ENCODE measurements at regions not wholly inside any gene's neighbourhood (a gene's known extent, or its start where the extent isn't known, plus 50 kb on each side); places are given as distances from the start of the nearest gene placed in this dataset.
A peak's percentile ranks its signal among the peaks of the same experiment; 100 is the strongest.

DNA sequence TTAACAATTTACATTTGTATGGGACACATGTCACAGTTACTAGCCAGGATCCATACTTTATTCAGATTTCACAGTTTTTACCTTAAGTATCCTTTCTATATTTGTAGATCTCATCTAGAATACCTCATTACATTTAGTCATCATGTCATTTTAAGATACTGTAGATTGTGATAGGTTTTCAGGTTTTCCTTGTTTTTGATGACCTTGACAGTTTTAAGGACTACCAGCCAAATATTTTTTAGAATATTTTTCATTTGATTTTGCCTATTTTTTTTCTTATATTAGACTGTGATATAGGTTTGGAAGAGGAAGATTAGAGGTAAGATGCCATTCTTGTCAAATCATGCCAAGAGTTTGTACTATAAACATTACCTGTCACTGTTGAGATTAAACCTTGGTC, 460.3 kb downstream of the ANKRD7 start:
- in situ Hi-C loops (cut with MboI; ENCODE audit: low pct_unique_long_range_greater_than_20kb in 2 of 9, low sequenced_read_pairs in 9 of 9, unreplicated experiment in 9 of 9) = no loop called here
- Histone ChIP-seq H3K4me1 (replicated peaks in 1 of 2) (peaks cover 0 to 6% of the 10 kb centered on the region in 2 donors), H3K4me3 (no peak overlapping the region), H3K27ac (no peak overlapping the region)
- no peak for ATAC-seq (replicated peaks in 6 of 8)

DNA sequence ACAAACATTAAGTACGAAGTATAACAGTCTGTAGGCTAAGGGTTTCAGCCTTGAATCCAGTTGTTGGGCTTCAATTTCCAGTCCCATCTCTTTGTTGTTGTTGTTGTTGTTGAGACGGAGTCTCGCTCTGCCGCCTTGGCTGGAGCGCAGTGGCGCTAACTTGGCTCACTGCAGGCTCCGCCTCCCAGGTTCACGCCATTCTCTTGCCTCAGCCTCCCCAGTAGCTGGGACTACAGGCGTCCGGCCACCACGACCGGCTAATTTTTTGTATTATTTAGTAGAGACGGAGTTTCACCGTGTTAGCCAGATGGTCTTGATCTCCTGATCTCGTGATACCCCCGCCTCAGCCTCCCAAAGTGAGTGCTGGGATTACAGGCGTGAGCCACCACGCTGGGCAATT, 464.9 kb downstream of the ANKRD7 start:
- WGBS, 10 experiments = 12 to 100% (median 91%) methylated on average over 3 to 10 of the region's 18 CpGs; no CpG with 5 or more reads in 3 of the 10 experiments

DNA sequence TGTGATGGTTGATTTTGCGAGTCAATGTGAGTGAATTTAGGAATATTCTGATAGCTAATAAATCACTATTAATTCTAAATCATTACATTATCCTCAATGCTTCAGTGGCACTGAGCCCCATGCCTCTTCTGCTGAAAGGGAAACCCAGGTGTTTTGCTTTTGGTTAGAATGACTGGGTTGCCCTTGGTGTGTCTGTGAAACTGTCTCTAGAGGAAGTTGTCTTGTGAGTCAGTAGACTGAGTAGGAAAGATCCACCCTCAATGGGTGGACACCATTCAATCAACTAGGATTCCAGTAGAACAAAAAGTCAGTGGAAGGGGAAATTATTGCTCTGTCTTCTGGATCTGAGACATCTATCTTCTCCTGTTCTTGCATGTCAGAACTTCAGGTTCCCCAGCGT, 472.4 kb downstream of the ANKRD7 start:
- in situ Hi-C loops (cut with MboI; ENCODE audit: low pct_unique_long_range_greater_than_20kb in 2 of 9, low sequenced_read_pairs in 9 of 9, unreplicated experiment in 9 of 9) = no loop called here
- WGBS, 10 experiments = 0 to 100% (median 91%) methylated on average over 1 to 2 of the region's 2 CpGs; no CpG with 5 or more reads in 2 of the 10 experiments
- H3K4me3 ChIP-seq = no peak overlapping the region
- no peaks in the 10 kb centered on the region for H3K4me1 ChIP-seq (replicated peaks in 1 of 2)
- no peak for ATAC-seq (replicated peaks in 6 of 8)
- H3K27ac ChIP-seq = no peak overlapping the region

More for the DNA sequence above, 464.9 kb downstream of the ANKRD7 start:
- Histone ChIP-seq H3K4me3 (no peak overlapping the region), H3K4me1 (replicated peaks in 1 of 2) (peaks cover 0 to 6% of the 10 kb centered on the region in 2 donors), H3K27ac (no peak overlapping the region)
- ATAC-seq (replicated peaks in 6 of 8) = no peak
- in situ Hi-C loops (cut with MboI; ENCODE audit: low pct_unique_long_range_greater_than_20kb in 2 of 9, low sequenced_read_pairs in 9 of 9, unreplicated experiment in 9 of 9) = no loop called here

DNA sequence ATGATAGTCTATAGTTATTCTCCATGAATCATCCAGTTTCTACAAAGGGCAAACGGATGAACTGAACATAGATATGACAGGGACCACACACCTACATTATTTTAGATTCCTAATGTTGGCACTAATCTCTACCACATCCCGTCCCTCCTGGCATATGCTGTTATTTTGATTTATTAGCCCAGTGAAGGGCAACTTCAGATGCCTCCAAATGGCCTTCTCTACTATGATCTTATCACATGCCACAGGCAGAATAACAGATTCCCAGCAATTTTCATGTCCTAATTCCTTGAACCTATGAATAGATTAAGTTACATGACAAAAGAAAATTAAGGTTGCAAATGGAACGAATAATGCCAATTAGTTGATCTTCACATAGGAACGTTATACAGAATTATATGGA, 474.7 kb downstream of the ANKRD7 start:
- Histone ChIP-seq H3K4me3 (no peak overlapping the region), H3K27ac (no peak overlapping the region), H3K4me1 (replicated peaks in 1 of 2) (no peaks in the 10 kb centered on the region)
- ATAC-seq (replicated peaks in 6 of 8) = no peak
- in situ Hi-C loops (cut with MboI; ENCODE audit: low pct_unique_long_range_greater_than_20kb in 2 of 9, low sequenced_read_pairs in 9 of 9, unreplicated experiment in 9 of 9) = no loop called here
- 3 to 88% (median 67%) methylated on average over 1 to 4 of the region's 4 CpGs for WGBS, 10 experiments

DNA sequence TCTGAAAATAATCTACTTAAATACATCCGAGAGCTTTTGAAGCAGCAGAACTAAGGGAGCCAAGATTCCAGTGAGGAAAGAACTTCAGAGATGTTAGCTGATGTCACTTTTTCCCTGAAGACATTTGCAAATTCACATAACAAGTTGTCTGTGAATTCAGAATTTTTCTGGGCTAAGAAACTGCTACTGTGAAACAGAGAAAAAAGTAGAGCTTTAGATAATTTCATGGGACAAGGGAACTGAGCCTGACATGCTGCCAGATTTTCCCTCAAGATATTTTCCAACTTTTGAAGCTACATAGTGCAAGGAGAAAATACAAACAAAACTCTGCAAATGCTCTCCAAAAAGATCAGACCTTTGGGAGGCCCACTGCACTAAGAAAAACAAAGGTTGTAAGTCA, 484.2 kb downstream of the ANKRD7 start:
- in situ Hi-C loops (cut with MboI; ENCODE audit: low pct_unique_long_range_greater_than_20kb in 2 of 9, low sequenced_read_pairs in 9 of 9, unreplicated experiment in 9 of 9) = no loop called here
- H3K4me1 ChIP-seq (replicated peaks in 1 of 2) = no peaks in the 10 kb centered on the region
- ATAC-seq (replicated peaks in 6 of 8) = no peak
- H3K27ac ChIP-seq = no peak overlapping the region
- 0 to 100% (median 67%) methylated on average over 1 of the region's 1 CpG; no CpG with 5 or more reads in 1 of the 10 experiments for WGBS, 10 experiments
- no peak overlapping the region for H3K4me3 ChIP-seq

DNA sequence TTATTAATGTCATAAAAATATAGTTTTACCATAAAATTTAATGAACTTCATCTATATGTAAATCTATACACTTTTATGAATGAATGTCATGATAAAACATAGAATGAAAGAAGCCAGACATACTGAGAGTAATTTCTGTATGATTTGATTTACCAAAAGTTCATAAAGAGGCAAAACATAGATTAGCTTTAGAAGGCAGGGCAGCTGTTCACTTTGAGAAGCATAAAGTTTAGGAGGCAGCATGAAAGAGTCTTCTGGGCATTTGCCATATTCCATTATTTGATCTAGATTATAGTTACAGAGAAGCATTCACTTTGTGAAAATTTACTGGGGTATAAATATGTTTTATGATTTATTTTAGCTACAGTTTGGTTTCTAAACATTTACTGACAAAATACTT, 487.2 kb downstream of the ANKRD7 start:
- no peaks in the 10 kb centered on the region for H3K4me1 ChIP-seq (replicated peaks in 1 of 2)
- in situ Hi-C loops (cut with MboI; ENCODE audit: low pct_unique_long_range_greater_than_20kb in 2 of 9, low sequenced_read_pairs in 9 of 9, unreplicated experiment in 9 of 9) = no loop called here
- H3K27ac ChIP-seq = no peak overlapping the region
- H3K4me3 ChIP-seq = no peak overlapping the region
- ATAC-seq (replicated peaks in 6 of 8) = no peak

DNA sequence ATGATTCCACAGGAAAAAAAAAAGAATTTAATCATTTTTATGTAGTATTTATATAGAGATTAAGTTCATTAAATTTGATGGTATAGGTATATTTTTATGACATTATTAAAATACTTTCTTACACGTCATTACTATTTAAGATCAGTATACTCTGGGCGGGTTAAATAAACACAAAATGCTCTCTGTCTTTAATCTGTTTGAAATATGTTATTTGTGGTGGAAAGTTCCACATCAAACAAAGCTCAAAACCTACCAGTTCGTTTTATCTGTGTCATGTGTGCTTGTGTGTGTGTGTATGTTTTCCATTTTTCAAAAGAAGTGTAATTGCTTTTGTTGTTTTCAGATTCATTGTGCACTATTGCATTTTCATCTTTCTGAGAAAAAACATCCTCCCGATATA, 488.5 kb downstream of the ANKRD7 start:
- H3K27ac ChIP-seq = no peak overlapping the region
- H3K4me3 ChIP-seq = no peak overlapping the region
- 3 to 88% (median 72%) methylated on average over 1 to 4 of the region's 4 CpGs for WGBS, 10 experiments
- in situ Hi-C loops (cut with MboI; ENCODE audit: low pct_unique_long_range_greater_than_20kb in 2 of 9, low sequenced_read_pairs in 9 of 9, unreplicated experiment in 9 of 9) = no loop called here
- no peaks in the 10 kb centered on the region for H3K4me1 ChIP-seq (replicated peaks in 1 of 2)
- ATAC-seq (replicated peaks in 6 of 8) = no peak

DNA sequence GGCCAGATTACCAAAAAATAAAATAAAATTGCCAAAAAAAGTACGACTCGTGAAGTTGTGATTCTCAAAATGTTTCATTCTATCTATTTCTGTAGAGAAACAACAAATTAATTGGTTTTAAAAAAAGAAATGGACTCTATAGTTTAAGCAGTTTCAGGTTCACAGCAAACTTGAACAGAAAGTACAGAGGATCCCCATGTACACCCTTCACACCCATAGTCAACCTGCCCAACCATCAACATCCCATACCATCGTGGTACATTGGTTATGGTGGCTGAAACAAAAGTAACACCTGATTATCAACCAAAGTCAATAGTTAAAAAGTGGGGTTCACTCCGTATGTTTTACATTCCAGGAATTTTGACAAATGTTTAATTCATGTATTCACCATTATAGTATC, 496.1 kb downstream of the ANKRD7 start:
- no peak for ATAC-seq (replicated peaks in 6 of 8)
- in situ Hi-C loops (cut with MboI; ENCODE audit: low pct_unique_long_range_greater_than_20kb in 2 of 9, low sequenced_read_pairs in 9 of 9, unreplicated experiment in 9 of 9) = no loop called here
- H3K27ac ChIP-seq = no peak overlapping the region
- WGBS, 10 experiments = 6 to 83% (median 52%) methylated on average over 3 to 4 of the region's 4 CpGs
- no peak overlapping the region for H3K4me3 ChIP-seq
- no peaks in the 10 kb centered on the region for H3K4me1 ChIP-seq (replicated peaks in 1 of 2)

DNA sequence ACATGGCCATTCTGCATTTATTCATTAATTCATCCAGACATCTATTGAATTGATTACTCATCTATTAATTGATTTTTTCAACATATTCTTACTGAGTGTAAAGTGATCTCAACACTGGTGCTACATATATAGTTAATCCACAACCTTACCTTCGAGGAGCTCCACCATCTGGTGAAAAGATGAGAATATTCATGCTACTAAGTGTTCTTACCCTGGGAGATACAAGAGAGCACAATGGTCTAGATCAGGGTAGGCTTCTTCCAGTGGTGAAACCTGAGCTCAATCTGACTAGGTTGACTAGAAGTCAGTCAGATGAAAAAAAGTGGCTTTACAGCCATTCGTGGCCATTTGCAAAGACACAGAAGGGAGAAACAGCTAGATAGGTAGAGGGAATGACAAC, 507.4 kb downstream of the ANKRD7 start:
- no peak overlapping the region for H3K27ac ChIP-seq
- H3K4me1 ChIP-seq (replicated peaks in 1 of 2) = no peaks in the 10 kb centered on the region
- in situ Hi-C loops (cut with MboI; ENCODE audit: low pct_unique_long_range_greater_than_20kb in 2 of 9, low sequenced_read_pairs in 9 of 9, unreplicated experiment in 9 of 9) = no loop called here
- no peak overlapping the region for H3K4me3 ChIP-seq
- WGBS, 10 experiments = 0 to 63% (median 13%) methylated on average over 1 to 2 of the region's 2 CpGs; no CpG with 5 or more reads in 1 of the 10 experiments
- ATAC-seq (replicated peaks in 6 of 8) = no peak

DNA sequence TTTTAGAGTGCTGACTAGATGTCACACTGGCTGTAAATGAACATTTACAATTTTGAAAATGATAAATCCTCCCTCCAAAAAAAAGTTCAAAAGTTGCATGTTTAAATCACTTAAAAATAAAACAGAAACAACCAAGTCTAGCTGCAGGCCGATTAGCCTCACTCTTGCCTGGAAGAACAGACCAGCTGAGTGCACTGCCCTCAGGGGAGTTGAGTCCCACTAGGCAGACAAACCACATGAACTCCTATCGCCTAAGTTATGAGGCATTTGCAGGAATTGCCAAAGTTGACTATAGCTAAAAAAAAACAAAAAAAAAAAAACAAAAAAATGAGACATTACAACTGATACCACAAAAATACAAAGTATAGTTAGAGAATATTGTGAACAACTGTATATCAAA, 510.0 kb downstream of the ANKRD7 start:
- Histone ChIP-seq H3K4me1 (replicated peaks in 1 of 2) (no peaks in the 10 kb centered on the region), H3K4me3 (no peak overlapping the region), H3K27ac (no peak overlapping the region)
- 0 to 100% (median 62%) methylated on average over 1 to 2 of the region's 2 CpGs for WGBS, 10 experiments
- in situ Hi-C loops (cut with MboI; ENCODE audit: low pct_unique_long_range_greater_than_20kb in 2 of 9, low sequenced_read_pairs in 9 of 9, unreplicated experiment in 9 of 9) = no loop called here
- no peak for ATAC-seq (replicated peaks in 6 of 8)

DNA sequence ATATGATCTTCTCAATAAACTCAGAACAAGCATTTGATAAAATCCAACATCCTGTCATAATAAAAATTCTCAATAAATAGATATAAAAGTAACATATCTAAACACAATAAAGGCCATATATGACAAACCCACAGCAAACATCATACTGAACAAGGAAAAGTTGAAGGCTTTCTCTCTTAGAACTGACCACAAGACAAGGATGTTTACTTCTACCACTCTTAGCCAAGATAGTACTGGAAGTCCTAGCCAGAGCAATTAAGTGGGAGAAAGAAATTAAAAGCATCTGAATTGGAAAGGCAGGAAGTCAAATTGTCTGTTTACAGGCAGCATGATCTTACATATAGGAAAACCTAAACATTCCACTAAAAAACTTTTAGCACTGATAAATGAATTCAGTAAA, 510.9 kb downstream of the ANKRD7 start:
- no peak overlapping the region for H3K27ac ChIP-seq
- no peak for ATAC-seq (replicated peaks in 6 of 8)
- in situ Hi-C loops (cut with MboI; ENCODE audit: low pct_unique_long_range_greater_than_20kb in 2 of 9, low sequenced_read_pairs in 9 of 9, unreplicated experiment in 9 of 9) = no loop called here
- no peaks in the 10 kb centered on the region for H3K4me1 ChIP-seq (replicated peaks in 1 of 2)
- no peak overlapping the region for H3K4me3 ChIP-seq

DNA sequence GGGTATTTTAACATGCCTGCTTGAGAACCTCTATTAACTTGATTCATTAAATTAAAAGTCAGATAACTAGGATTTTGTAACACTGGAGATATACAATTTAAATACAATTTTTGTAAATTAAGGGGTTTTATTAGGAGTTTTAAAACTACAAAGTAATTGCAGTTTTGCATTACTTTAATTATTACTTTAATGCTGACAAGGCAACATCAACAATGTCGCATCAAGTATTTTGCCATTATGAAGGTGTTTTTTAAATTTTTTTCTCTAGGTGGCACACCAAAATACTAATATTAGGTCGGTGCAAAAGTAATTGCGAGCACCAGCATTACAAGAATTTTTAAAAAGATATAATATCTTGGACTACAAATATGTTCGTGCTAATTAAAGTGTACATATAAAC, 513.4 kb downstream of the ANKRD7 start:
- no peak for ATAC-seq (replicated peaks in 6 of 8)
- WGBS, 10 experiments = 20 to 98% (median 87%) methylated on average over 2 to 4 of the region's 4 CpGs; no CpG with 5 or more reads in 1 of the 10 experiments
- Histone ChIP-seq H3K27ac (no peak overlapping the region), H3K4me1 (replicated peaks in 1 of 2) (no peaks in the 10 kb centered on the region), H3K4me3 (no peak overlapping the region)
- in situ Hi-C loops (cut with MboI; ENCODE audit: low pct_unique_long_range_greater_than_20kb in 2 of 9, low sequenced_read_pairs in 9 of 9, unreplicated experiment in 9 of 9) = no loop called here

DNA sequence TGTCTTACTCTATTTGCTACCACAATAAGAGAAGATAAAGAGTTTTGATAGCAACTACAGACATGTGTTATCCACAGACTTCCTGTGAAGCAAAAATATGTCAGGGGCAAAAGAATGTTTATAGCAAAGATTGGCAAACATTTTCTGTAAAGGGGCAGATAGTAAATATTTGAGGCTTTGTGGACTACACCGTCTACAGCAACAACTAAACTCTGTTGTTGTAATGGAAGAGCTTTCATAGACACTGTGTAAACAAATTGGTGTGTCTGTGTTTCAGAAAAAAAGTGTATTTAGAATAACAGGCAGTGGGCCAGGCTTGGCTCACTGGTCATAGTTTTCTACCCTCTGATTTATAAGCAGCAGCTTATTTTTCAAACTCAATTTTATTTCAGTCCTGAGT, 521.4 kb downstream of the ANKRD7 start:
- Histone ChIP-seq H3K4me3 (no peak overlapping the region), H3K4me1 (replicated peaks in 1 of 2) (no peaks in the 10 kb centered on the region), H3K27ac (no peak overlapping the region)
- ATAC-seq (replicated peaks in 6 of 8) = peak in 1 of 8 experiments; percentile 85
- 0 to 100% (median 83%) methylated on average over 1 of the region's 1 CpG; no CpG with 5 or more reads in 5 of the 10 experiments for WGBS, 10 experiments
- in situ Hi-C loops (cut with MboI; ENCODE audit: low pct_unique_long_range_greater_than_20kb in 2 of 9, low sequenced_read_pairs in 9 of 9, unreplicated experiment in 9 of 9) = no loop called here

DNA sequence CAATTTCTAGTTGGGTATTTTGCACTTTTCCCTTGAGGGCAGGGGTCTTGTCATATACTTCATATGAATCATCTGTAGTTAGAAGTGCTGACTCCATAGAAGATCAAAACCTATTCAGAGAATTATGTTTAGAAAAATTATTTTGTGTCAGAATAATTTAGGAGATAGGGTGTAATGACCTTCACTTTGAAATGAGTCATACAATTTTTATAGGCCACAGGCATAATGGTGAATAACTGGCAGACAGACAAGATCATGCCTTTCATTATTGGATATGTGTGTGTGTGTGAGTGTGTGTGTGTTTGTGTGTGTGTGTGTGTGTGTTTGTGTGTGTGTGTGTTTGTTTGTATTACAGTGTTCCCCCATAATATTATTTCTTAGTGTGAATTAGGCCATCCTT, 523.0 kb downstream of the ANKRD7 start:
- in situ Hi-C loops (cut with MboI; ENCODE audit: low pct_unique_long_range_greater_than_20kb in 2 of 9, low sequenced_read_pairs in 9 of 9, unreplicated experiment in 9 of 9) = no loop called here
- Histone ChIP-seq H3K4me1 (replicated peaks in 1 of 2) (no peaks in the 10 kb centered on the region), H3K4me3 (no peak overlapping the region), H3K27ac (no peak overlapping the region)
- peak in 3 of 8 experiments; percentile 40 to 62 (median 48) for ATAC-seq (replicated peaks in 6 of 8)

DNA sequence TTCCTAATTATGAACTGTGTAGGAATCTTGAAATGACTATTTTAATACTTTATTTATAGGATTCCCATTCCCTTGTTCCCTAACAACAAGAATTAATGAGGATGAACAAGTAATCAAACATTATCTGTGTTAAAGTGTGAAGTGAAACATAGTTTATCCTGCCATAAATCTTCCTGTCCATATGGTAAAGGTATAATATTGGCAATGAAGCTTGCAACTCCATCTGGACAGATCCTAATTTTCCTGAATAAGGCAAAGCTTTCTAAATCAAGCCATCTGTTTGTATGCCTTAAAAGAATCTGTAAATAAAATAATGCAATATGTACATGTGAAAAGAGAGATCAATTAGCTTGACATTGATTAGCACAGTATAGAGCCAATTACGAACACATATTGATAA, 529.0 kb downstream of the ANKRD7 start:
- peaks cover 0 to 5% of the 10 kb centered on the region in 2 donors for H3K4me1 ChIP-seq (replicated peaks in 1 of 2)
- ATAC-seq (replicated peaks in 6 of 8) = no peak
- no peak overlapping the region for H3K27ac ChIP-seq
- in situ Hi-C loops (cut with MboI; ENCODE audit: low pct_unique_long_range_greater_than_20kb in 2 of 9, low sequenced_read_pairs in 9 of 9, unreplicated experiment in 9 of 9) = no loop called here
- WGBS, 10 experiments = 0 to 100% (median 100%) methylated on average over 1 of the region's 1 CpG; no CpG with 5 or more reads in 3 of the 10 experiments
- H3K4me3 ChIP-seq = no peak overlapping the region
